ENCODE measurements at regions not wholly inside any gene's neighbourhood (a gene's known extent, or its start where the extent isn't known, plus 50 kb on each side); places are given as distances from the start of the nearest gene placed in this dataset.

DNA sequence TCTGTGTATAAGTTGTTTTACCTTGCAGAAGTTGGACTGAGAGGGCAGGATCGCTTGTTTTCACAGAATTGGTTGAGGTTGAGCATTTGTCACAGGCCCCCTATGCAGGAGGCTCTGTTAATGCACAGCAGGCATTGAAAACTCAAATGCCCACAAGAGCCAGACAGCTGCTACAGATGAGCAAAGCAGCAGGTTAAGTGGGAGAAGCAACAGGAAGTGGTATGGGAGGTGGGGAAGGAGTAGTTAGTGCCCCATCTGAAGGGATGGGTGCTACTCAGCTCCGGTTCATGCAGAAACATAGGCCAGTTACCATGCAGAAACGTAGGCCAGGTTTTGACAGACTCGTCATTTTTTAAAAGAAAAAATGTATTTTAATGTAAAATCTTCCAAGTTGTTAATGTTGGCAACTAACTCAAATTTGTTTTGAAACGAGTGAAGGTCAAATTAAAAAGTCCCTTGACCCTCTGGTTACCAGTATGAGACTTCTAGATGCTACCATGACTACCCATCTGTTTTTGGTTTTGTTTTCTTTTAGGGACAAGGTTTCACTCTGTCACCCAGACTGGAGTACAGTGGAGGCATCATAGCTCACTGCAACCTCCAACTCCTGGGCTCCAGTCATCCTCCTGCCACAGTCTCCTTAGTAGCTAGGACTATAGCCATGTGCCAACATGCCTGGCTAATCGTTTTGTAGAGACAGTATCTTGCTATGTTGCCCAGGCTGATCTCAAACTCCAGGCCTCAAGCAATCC lies 84.7 kb upstream of the FRMD6 start:
- Histone ChIP-seq H3K4me1 (no peaks in the 10 kb centered on the region), H3K27ac (no peak overlapping the region), H3K27me3 (no peaks in the 10 kb centered on the region), H3K4me3 (no peak overlapping the region), H3K36me3 (no peaks in the 10 kb centered on the region), H3K9me3 (no peaks in the 10 kb centered on the region)
- TF ChIP-seq, protein P1, sequence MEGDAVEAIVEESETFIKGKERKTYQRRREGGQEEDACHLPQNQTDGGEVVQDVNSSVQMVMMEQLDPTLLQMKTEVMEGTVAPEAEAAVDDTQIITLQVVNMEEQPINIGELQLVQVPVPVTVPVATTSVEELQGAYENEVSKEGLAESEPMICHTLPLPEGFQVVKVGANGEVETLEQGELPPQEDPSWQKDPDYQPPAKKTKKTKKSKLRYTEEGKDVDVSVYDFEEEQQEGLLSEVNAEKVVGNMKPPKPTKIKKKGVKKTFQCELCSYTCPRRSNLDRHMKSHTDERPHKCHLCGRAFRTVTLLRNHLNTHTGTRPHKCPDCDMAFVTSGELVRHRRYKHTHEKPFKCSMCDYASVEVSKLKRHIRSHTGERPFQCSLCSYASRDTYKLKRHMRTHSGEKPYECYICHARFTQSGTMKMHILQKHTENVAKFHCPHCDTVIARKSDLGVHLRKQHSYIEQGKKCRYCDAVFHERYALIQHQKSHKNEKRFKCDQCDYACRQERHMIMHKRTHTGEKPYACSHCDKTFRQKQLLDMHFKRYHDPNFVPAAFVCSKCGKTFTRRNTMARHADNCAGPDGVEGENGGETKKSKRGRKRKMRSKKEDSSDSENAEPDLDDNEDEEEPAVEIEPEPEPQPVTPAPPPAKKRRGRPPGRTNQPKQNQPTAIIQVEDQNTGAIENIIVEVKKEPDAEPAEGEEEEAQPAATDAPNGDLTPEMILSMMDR (IDR thresholded peaks at IDR 0.05): no peak
- no peak for DNase-seq
- intact Hi-C loops (cut with DNase I): no loop called here
- no peak for ATAC-seq

DNA sequence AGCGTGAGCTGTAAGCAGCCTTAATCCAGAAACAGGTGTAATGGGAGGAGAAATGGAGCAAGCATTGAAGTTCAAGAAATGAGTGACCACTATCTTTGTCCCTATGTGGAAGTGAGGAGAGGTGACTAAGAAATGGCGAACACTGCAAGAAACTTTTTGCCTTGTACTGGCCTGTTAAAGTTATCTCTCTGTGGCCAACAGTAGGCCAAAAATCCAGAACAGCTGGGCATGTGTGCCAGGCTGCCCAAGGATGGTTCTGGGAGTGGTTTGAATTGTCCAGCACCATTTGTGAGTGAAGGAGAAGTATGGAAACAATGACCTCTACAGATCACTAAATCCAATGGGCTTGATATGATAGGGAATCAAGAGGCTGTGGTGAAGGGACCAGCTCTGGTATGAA lies 83.3 kb upstream of the FRMD6 start:
- no peak for ATAC-seq
- Histone ChIP-seq H3K4me1 (no peaks in the 10 kb centered on the region), H3K36me3 (no peaks in the 10 kb centered on the region), H3K9me3 (no peaks in the 10 kb centered on the region), H3K27ac (no peak overlapping the region), H3K27me3 (no peaks in the 10 kb centered on the region), H3K4me3 (no peak overlapping the region)
- intact Hi-C loops (cut with DNase I): no loop called here
- no peak for DNase-seq
- TF ChIP-seq, protein P1 (IDR thresholded peaks at IDR 0.05): no peak

DNA sequence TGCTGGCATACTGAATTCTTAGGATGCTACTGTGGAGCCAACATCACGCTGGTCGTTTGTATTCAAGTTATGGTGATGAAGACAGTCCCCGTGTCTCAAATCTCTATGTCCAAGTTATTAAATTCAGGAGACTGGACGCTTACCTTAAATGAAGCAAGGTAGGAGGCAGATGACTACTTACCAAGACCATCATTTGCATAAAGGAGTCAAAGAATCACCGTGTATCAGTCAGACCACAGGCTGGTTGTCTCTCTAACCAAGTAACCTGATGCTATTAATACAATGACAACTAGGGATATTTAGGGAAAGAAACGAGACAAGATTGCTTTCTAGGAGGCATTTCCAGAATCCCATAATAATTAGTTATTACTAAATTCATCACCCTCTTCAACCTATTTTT lies 78.1 kb upstream of the FRMD6 start:
- no peak for DNase-seq
- TF ChIP-seq, protein P1 (IDR thresholded peaks at IDR 0.05): no peak
- Histone ChIP-seq H3K9me3 (no peaks in the 10 kb centered on the region), H3K4me1 (no peaks in the 10 kb centered on the region), H3K27ac (no peak overlapping the region), H3K27me3 (no peaks in the 10 kb centered on the region), H3K4me3 (no peak overlapping the region), H3K36me3 (no peaks in the 10 kb centered on the region)
- ATAC-seq: no peak
- intact Hi-C loops (cut with DNase I): no loop called here

DNA sequence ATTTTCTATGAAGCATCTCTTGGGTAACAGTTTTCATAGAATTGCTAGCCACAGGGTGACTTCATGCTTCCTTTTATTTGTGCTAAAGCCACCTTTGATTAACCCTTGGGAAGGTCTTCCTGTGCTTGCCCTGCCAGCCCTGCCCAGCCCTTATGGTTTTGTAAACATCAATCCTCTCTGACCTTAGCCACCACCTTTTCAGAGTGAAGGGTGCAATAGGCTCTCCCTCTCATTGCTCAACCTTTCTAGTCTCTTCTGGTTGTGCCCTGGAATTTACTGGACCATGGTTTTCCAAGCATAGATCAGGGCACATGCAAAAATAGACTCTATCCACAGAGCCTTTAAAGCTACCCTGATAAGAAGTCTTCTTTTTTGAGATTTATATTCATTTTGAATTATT lies 77.7 kb upstream of the FRMD6 start:
- intact Hi-C loops (cut with DNase I): no loop called here
- Histone ChIP-seq H3K4me3 (no peak overlapping the region), H3K27me3 (no peaks in the 10 kb centered on the region), H3K4me1 (no peaks in the 10 kb centered on the region), H3K36me3 (no peaks in the 10 kb centered on the region), H3K9me3 (no peaks in the 10 kb centered on the region), H3K27ac (no peak overlapping the region)
- TF ChIP-seq, protein P1 (IDR thresholded peaks at IDR 0.05): no peak
- DNase-seq: no peak
- no peak for ATAC-seq

DNA sequence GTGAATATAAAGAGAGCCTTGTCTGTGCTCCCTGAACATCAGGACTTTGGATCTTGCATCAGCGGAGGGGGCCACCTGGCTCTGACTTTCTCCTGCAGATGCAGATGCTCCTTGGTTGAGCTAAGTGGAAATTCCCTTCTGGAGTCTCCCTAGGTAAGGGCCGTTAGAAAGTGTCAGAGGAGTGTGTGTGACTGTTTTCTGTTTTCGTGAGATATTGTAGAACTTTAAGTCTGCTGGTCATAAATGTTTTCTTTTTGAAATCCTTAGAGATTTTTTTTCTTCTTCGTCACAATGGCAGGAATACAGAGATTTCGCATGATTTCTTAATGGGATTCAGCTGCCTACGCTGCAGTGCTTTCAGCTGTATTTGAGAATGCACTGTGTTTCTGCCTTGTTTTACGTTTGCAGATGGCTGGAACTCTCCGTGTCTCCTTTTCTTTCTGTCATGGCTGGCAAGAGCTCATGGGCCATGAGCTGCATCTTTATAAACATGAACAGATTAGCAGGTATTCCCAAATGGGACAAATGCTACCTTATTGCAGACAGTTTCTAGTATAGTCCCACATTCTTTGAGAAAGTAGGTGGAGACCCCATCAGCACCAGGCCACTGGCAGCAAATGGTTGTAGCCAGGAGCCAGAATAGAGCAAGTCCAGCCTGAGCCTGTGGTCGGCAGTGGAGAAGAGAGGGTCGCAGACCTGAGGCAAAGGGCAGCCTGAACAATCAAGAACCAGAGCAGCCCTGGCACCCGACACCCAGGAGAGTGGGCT lies 76.2 kb upstream of the FRMD6 start:
- Histone ChIP-seq H3K4me3 (no peak overlapping the region), H3K4me1 (no peaks in the 10 kb centered on the region), H3K9me3 (no peaks in the 10 kb centered on the region), H3K36me3 (no peaks in the 10 kb centered on the region), H3K27ac (no peak overlapping the region), H3K27me3 (no peaks in the 10 kb centered on the region)
- no peak for ATAC-seq
- intact Hi-C loops (cut with DNase I): no loop called here
- TF ChIP-seq, protein P1 (IDR thresholded peaks at IDR 0.05): no peak
- no peak for DNase-seq
